IMR-90 (cell line): ENCODE measurements at regions not wholly inside any gene's neighbourhood (a gene's known extent, or its start where the extent isn't known, plus 50 kb on each side); places are given as distances from the start of the nearest gene placed in this dataset.
A peak's percentile ranks its signal among the peaks of the same experiment; 100 is the strongest.

ENCODE experiments used
- ATAC-seq: fragments of 200-7000 bp; cut with Tn5 transposase; 2 replicates; pipeline ENCODE4 v1.9.1; 2020; ENCODE audit warnings: low read depth, mild to moderate bottlenecking, moderate library complexity
- BruUV-seq: library from RNA; stranded (reverse); fragments of 400-500 nt; replicated peaks from 2 replicates; lab custom pipeline; 2021; lab: Mats Ljungman, UMichigan
- CTCF ChIA-PET: fragments of 300-600 bp; formaldehyde crosslinking; extraction: SDS; loops from one replicate; lab custom pipeline; 2021; ENCODE audit warnings: antibody characterized with exemption; lab: Yijun Ruan, JAX
- POLR2A ChIA-PET: fragments of 300-600 bp; sonication (Branson Sonifier 250); formaldehyde crosslinking; loops from one replicate; lab custom pipeline; 2022; ENCODE audit warnings: antibody characterized with exemption; ENCODE audit not compliant: unreplicated experiment; lab: Charles Lee
- DNase-seq: peaks from one replicate; pipeline ENCODE4 v3.0.0; 2013
- H2AFZ ChIP-seq: replicated peaks from 2 replicates; pipeline ENCODE3; 2013; ENCODE audit warnings: low read length, mild to moderate bottlenecking; ENCODE audit not compliant: poor library complexity
- H2AK5ac ChIP-seq: 2 replicates; pipeline ENCODE4 v1.6.1; 2013; ENCODE audit warnings: low read depth, low read length, inconsistent platforms
- H2AK9ac ChIP-seq: replicated peaks from 2 replicates; pipeline ENCODE3; 2013; ENCODE audit warnings: mild to moderate bottlenecking, low read depth, low read length, moderate library complexity; ENCODE audit not compliant: poor library complexity
- H2BK120ac ChIP-seq: 2 replicates; pipeline ENCODE4 v1.6.1; 2013; ENCODE audit warnings: low read depth, low read length, inconsistent platforms
- H2BK15ac ChIP-seq: 3 replicates; pipeline ENCODE4 v1.6.1; 2013; ENCODE audit warnings: low read depth, low read length, inconsistent platforms
- H2BK20ac ChIP-seq: 2 replicates; pipeline ENCODE4 v1.6.1; 2013; ENCODE audit warnings: low read depth, mild to moderate bottlenecking, inconsistent platforms, low read length, moderate library complexity
- H2BK5ac ChIP-seq: 2 replicates; pipeline ENCODE4 v1.6.1; 2013; ENCODE audit warnings: mild to moderate bottlenecking, low read depth, low read length, inconsistent platforms; ENCODE audit not compliant: poor library complexity, severe bottlenecking
- H3K14ac ChIP-seq: replicated peaks from 2 replicates; pipeline ENCODE4 v1.6.1; 2013; ENCODE audit warnings: low read depth, low read length, inconsistent platforms
- H3K18ac ChIP-seq: 2 replicates; pipeline ENCODE4 v1.6.1; 2013; ENCODE audit warnings: low read depth, low read length, control low read depth
- H3K23ac ChIP-seq: 2 replicates; pipeline ENCODE4 v1.6.1; 2013; ENCODE audit warnings: low read depth, low read length, inconsistent platforms
- H3K27ac ChIP-seq: 2 replicates; pipeline ENCODE4 v1.5.1; 2013; ENCODE audit warnings: mild to moderate bottlenecking, control low read depth, low read length; ENCODE audit not compliant: insufficient read depth
- H3K27me3 ChIP-seq: 2 replicates; pipeline ENCODE4 v1.6.1; 2013; ENCODE audit warnings: low read length; ENCODE audit not compliant: control insufficient read depth, insufficient read depth
- H3K36me3 ChIP-seq: 2 replicates; pipeline ENCODE4 v1.6.1; 2013; ENCODE audit warnings: low read length, mixed read lengths; ENCODE audit not compliant: control insufficient read depth, insufficient read depth
- H3K4ac ChIP-seq: 2 replicates; pipeline ENCODE4 v1.6.1; 2013; ENCODE audit warnings: low read depth, low read length, inconsistent platforms
- H3K4me1 ChIP-seq: 2 replicates; pipeline ENCODE4 v1.6.1; 2013; ENCODE audit warnings: low read length, mixed read lengths; ENCODE audit not compliant: control insufficient read depth, insufficient read depth
- H3K4me2 ChIP-seq: 2 replicates; pipeline ENCODE4 v1.6.1; 2013; ENCODE audit warnings: low read depth, mild to moderate bottlenecking, control low read depth, low read length, moderate library complexity
- H3K4me3 ChIP-seq: 2 replicates; pipeline ENCODE4 v1.5.1; 2013; ENCODE audit warnings: low read depth, mild to moderate bottlenecking, control low read depth, low read length, moderate library complexity; ENCODE audit not compliant: insufficient read depth
- H3K56ac ChIP-seq: 2 replicates; pipeline ENCODE4 v1.6.1; 2013; ENCODE audit warnings: low read length, inconsistent platforms; ENCODE audit not compliant: insufficient read depth; ENCODE audit errors: extremely low read depth
- H3K79me1 ChIP-seq, 2 experiments: 2 replicates each; pipeline ENCODE4 v1.6.1; 2013; ENCODE audit warnings: low read length in 2 of 2, inconsistent platforms in 1 of 2, low read depth in 1 of 2
- H3K9ac ChIP-seq: 2 replicates; pipeline ENCODE4 v1.6.1; 2013; ENCODE audit warnings: low read depth, low read length, control low read depth
- H3K9me1 ChIP-seq: 2 replicates; pipeline ENCODE4 v1.6.1; 2013; ENCODE audit warnings: low read length, inconsistent platforms; ENCODE audit not compliant: insufficient read depth
- H3K9me3 ChIP-seq: 2 replicates; pipeline ENCODE4 v1.6.1; 2013; ENCODE audit warnings: low read length; ENCODE audit not compliant: control insufficient read depth, insufficient read depth
- H4K20me1 ChIP-seq: 2 replicates; pipeline ENCODE4 v1.6.1; 2013; ENCODE audit warnings: low read length, inconsistent platforms; ENCODE audit not compliant: insufficient read depth
- H4K5ac ChIP-seq: 2 replicates; pipeline ENCODE4 v1.6.1; 2013; ENCODE audit warnings: mild to moderate bottlenecking, low read depth, low read length, control low read depth
- H4K8ac ChIP-seq, 2 experiments: 2 replicates each; pipeline ENCODE4 v1.6.1; 2013; ENCODE audit warnings: low read depth in 2 of 2, low read length in 2 of 2, control low read depth in 1 of 2, inconsistent platforms in 1 of 2
- H4K91ac ChIP-seq: 2 replicates; pipeline ENCODE4 v1.6.1; 2013; ENCODE audit warnings: low read depth, low read length, inconsistent platforms; ENCODE audit not compliant: insufficient read depth
- CEBPB ChIP-seq: IDR thresholded peaks from 2 replicates; pipeline ENCODE4 v1.6.1; 2012; ENCODE audit warnings: low read depth, low read length, improper control_type of control experiment
- MAFK ChIP-seq: IDR thresholded peaks from 2 replicates; pipeline ENCODE4 v1.6.1; 2012; ENCODE audit warnings: low read depth, low read length, improper control_type of control experiment
- RAD21 ChIP-seq: IDR thresholded peaks from 2 replicates; pipeline ENCODE4 v1.6.1; 2012; ENCODE audit warnings: low read length, improper control_type of control experiment
- SMC3 ChIP-seq: fragments of 150-350 bp; IDR thresholded peaks from 2 replicates; pipeline ENCODE4 v1.6.1; 2016; ENCODE audit warnings: low read depth, mild to moderate bottlenecking, antibody characterized with exemption, low read length, moderate library complexity
- WGBS, 2 experiments: methylation state at CpG; one replicate each; pipeline versions ENCODE4 v1.1.5 to v1.1.7; 2013; ENCODE audit warnings: missing lambda C conversion rate in 2 of 2; ENCODE audit not compliant: insufficient read length in 1 of 2; ENCODE audit errors: extremely low coverage in 2 of 2; 5-methylcytosine and 5-hydroxymethylcytosine counted together
- dilution Hi-C: fragments of 300-500 bp; cut with HindIII; formaldehyde crosslinking; loops from one replicate; pipeline ENCODE4 v1.14.3; 2018; ENCODE audit warnings: low sequenced_read_pairs; ENCODE audit not compliant: unreplicated experiment
- in situ Hi-C: fragments of 300-500 bp; cut with MboI; formaldehyde crosslinking; loops from 3 replicates; pipeline ENCODE4 v1.14.3; 2019; ENCODE audit warnings: low sequenced_read_pairs, inconsistent platforms, mixed read lengths
- intact Hi-C: fragments of 100-400 bp; cut with micrococcal nuclease; formaldehyde crosslinking; loops from 2 replicates; pipeline ENCODE4 v1.10.0; 2022
- TF ChIP-seq, protein P1 (sequence below): conservative IDR thresholded peaks from 2 replicates; pipeline ENCODE4 v1.5.1; 2012; ENCODE audit warnings: mild to moderate bottlenecking, low read depth, low read length, improper control_type of control experiment
- TF ChIP-seq, protein P2 (sequence below): fragments of 150-350 bp; IDR thresholded peaks from 2 replicates; pipeline ENCODE4 v1.6.1; 2016; ENCODE audit warnings: low read depth, mild to moderate bottlenecking, low read length, moderate library complexity, borderline replicate concordance

DNA sequence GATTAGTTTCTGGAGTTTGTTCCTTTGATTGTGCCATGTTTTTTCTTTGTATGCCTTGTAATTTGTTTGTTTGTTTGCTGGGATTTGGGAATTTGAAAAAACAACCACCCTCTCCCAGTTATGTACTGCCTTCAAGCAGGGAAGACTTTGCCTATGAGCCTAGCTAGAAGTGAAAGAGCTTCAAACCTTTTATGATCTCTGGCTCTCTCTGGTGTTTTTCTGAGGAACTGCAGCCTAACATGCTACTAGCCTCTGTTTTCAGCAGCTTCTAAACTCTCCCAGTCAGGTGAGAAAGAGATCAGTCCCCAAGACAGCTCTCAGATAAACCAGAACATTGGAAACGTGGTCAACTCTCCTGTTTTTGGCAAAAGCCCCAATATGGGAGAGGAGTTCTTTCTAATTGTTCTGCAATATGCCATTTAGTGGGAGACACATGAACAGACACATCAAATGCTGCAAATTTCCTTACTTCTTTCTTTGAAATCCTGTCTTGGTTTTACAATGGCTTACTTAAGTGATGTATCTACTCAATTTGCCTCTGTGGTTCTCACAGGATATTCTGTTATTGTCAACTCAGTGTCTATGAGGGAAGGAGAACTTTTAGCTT, 58.9 kb upstream of the SERINC1 start:
- H4K20me1 ChIP-seq, result no peaks in the 10 kb centered on the region
- no peak overlapping the region for H3K18ac ChIP-seq
- in situ Hi-C loops, result loop anchor here (10.0 kb wide), 1 partner anchor 146 kb away; no protein-coding TSS in a partner anchor
- H3K9me3 ChIP-seq, result no peaks in the 10 kb centered on the region
- H2AK9ac ChIP-seq, result no peak overlapping the region
- H3K27ac ChIP-seq, result no peak overlapping the region
- ATAC-seq, result peak; percentile 99
- H3K4ac ChIP-seq, result no peak overlapping the region
- ChIA-PET CTCF (interaction anchor here (0.5 to 4.7 kb wide), 18 partner anchors 10 to 216 kb away, joined by 3 to 55 read pairs (median 4); partner anchors contain the start of genes HSF2 and SERINC1), POLR2A (no interaction called here)
- H2BK120ac ChIP-seq, result no peak overlapping the region
- H2BK20ac ChIP-seq, result no peak overlapping the region
- dilution Hi-C loops, result no loop called here
- no peak overlapping the region for H3K56ac ChIP-seq
- no peak overlapping the region for H3K9ac ChIP-seq
- H2AFZ ChIP-seq, result no peak overlapping the region
- intact Hi-C loops, result loop anchor here (1.0 to 5.0 kb wide), 4 partner anchors 38 to 333 kb away; no protein-coding TSS in a partner anchor
- H2BK15ac ChIP-seq, result no peak overlapping the region
- H3K23ac ChIP-seq, result no peak overlapping the region
- no peaks in the 10 kb centered on the region for H3K79me1 ChIP-seq
- peak; percentile 63 for DNase-seq
- no peaks in the 10 kb centered on the region for H3K9me1 ChIP-seq
- no peak overlapping the region for H3K4me2 ChIP-seq
- no peak overlapping the region for H4K8ac ChIP-seq
- WGBS, 2 experiments, result no CpG with 5 or more reads among the region's 1 CpG
- no peak overlapping the region for H2AK5ac ChIP-seq
- H4K91ac ChIP-seq, result no peak overlapping the region
- BruUV-seq, result no TSS peak
- TF ChIP-seq, protein P1, sequence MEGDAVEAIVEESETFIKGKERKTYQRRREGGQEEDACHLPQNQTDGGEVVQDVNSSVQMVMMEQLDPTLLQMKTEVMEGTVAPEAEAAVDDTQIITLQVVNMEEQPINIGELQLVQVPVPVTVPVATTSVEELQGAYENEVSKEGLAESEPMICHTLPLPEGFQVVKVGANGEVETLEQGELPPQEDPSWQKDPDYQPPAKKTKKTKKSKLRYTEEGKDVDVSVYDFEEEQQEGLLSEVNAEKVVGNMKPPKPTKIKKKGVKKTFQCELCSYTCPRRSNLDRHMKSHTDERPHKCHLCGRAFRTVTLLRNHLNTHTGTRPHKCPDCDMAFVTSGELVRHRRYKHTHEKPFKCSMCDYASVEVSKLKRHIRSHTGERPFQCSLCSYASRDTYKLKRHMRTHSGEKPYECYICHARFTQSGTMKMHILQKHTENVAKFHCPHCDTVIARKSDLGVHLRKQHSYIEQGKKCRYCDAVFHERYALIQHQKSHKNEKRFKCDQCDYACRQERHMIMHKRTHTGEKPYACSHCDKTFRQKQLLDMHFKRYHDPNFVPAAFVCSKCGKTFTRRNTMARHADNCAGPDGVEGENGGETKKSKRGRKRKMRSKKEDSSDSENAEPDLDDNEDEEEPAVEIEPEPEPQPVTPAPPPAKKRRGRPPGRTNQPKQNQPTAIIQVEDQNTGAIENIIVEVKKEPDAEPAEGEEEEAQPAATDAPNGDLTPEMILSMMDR, result peak; percentile 82
- TF ChIP-seq SMC3 (peak; percentile 85), CEBPB (no peak), MAFK (no peak), RAD21 (peak; percentile 78)
- TF ChIP-seq, protein P2, sequence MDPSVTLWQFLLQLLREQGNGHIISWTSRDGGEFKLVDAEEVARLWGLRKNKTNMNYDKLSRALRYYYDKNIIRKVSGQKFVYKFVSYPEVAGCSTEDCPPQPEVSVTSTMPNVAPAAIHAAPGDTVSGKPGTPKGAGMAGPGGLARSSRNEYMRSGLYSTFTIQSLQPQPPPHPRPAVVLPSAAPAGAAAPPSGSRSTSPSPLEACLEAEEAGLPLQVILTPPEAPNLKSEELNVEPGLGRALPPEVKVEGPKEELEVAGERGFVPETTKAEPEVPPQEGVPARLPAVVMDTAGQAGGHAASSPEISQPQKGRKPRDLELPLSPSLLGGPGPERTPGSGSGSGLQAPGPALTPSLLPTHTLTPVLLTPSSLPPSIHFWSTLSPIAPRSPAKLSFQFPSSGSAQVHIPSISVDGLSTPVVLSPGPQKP, result no peak
- H3K4me1 ChIP-seq, result no peaks in the 10 kb centered on the region
- H3K4me3 ChIP-seq, result no peak overlapping the region
- no peak overlapping the region for H4K5ac ChIP-seq
- no peak overlapping the region for H2BK5ac ChIP-seq
- no peaks in the 10 kb centered on the region for H3K36me3 ChIP-seq
- H3K27me3 ChIP-seq, result no peaks in the 10 kb centered on the region
- H3K14ac ChIP-seq, result no peak overlapping the region
